Activated CD8-positive, alpha-beta T cell treated with anti-CD3 and anti-CD28 coated beads for 36 hours (primary cell): ENCODE measurements at regions not wholly inside any gene's neighbourhood (a gene's known extent, or its start where the extent isn't known, plus 50 kb on each side); places are given as distances from the start of the nearest gene placed in this dataset.
"Not testable (repeated sequence)": the region's sequence is repeated elsewhere in the genome, so short reads cannot be mapped to it uniquely, and the experiment has no call there.

Source experiments
- ATAC-seq: fragments of 200-7000 bp; cut with Tn5 transposase; one replicate; pipeline ENCODE4 v1.10.0; 2021; ENCODE audit warnings: mild to moderate bottlenecking, moderate library complexity
- CTCF ChIA-PET: fragments of 350-600 bp; sonication (Branson Sonifier 250); formaldehyde crosslinking; loops from one replicate; lab custom pipeline; 2021; ENCODE audit warnings: antibody characterized with exemption; lab: Charles Lee
- POLR2A ChIA-PET: fragments of 350-600 bp; sonication (Branson Sonifier 250); formaldehyde crosslinking; loops from one replicate; lab custom pipeline; 2021; ENCODE audit warnings: antibody characterized with exemption; lab: Charles Lee
- DNase-seq: peaks from one replicate; pipeline ENCODE4 v3.0.0-alpha.2; 2020
- H3K27ac Mint-ChIP-seq: one replicate; pipeline ENCODE4 v1.8.0; 2021; ENCODE audit warnings: mild to moderate bottlenecking, mixed read lengths
- H3K27me3 Mint-ChIP-seq: one replicate; pipeline ENCODE4 v1.8.0; 2021; ENCODE audit warnings: mixed read lengths
- H3K36me3 Mint-ChIP-seq: one replicate; pipeline ENCODE4 v1.8.0; 2021; ENCODE audit warnings: low read depth, mixed read lengths
- H3K4me1 Mint-ChIP-seq: one replicate; pipeline ENCODE4 v1.8.0; 2021; ENCODE audit warnings: low read depth, mixed read lengths
- H3K4me3 Mint-ChIP-seq: one replicate; pipeline ENCODE4 v1.8.0; 2021; ENCODE audit warnings: mild to moderate bottlenecking, moderate library complexity, mixed read lengths
- H3K9me3 Mint-ChIP-seq: one replicate; pipeline ENCODE4 v1.8.0; 2021; ENCODE audit warnings: mixed read lengths
- intact Hi-C: fragments of 100-400 bp; cut with micrococcal nuclease; formaldehyde crosslinking; loops from one replicate; pipeline ENCODE4 v1.10.0; 2022
- TF ChIP-seq, protein P1 (sequence below): fragments of 200-600 bp; IDR thresholded peaks from one replicate; pipeline ENCODE4 v1.8.0; 2022; ENCODE audit warnings: antibody characterized with exemption, mild to moderate bottlenecking

DNA sequence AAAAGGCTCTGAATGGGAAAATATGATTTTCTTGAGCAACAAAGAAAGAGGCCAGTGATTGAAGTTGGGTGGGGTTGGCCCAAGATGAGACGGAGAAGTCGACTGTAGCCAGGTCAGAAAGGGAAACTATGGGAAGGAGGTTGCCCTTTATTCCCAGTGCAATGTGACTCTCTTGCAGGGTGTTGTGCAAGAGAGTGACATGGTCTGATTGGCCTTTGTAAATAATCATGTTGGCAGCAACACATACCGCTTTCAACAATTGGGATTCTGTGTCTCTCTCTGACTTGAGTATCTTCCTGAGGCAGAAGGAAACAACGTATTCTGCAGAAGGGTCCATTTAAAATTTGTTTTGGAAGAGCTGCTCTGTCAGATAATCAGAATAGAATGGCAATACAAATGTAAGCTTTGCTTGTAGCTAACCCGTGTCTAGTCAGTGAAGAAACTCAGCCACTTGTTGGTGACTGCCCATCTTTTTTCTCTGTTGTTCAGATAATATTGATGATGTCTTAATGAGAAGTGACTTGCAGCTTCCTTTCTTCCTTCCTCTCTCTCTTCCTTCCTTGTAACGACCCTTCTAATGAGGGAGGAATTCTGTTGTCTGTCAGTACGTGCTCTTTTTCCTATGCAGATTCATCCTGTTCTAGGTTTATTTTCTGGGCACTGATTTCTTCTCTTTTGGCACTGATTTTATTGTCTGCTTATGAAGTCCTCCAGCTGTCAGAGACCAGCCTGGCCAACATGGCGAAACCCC is 311.0 kb upstream of the FAM98A start:
- ChIA-PET CTCF (no interaction called here), POLR2A (no interaction called here)
- Mint-ChIP-seq H3K4me1 (no peaks in the 10 kb centered on the region), H3K27me3 (no peaks in the 10 kb centered on the region), H3K9me3 (peaks cover 11% of the 10 kb centered on the region), H3K4me3 (no peak overlapping the region), H3K36me3 (no peaks in the 10 kb centered on the region), H3K27ac (no peak overlapping the region)
- intact Hi-C loops, result no loop called here
- TF ChIP-seq, protein P1, sequence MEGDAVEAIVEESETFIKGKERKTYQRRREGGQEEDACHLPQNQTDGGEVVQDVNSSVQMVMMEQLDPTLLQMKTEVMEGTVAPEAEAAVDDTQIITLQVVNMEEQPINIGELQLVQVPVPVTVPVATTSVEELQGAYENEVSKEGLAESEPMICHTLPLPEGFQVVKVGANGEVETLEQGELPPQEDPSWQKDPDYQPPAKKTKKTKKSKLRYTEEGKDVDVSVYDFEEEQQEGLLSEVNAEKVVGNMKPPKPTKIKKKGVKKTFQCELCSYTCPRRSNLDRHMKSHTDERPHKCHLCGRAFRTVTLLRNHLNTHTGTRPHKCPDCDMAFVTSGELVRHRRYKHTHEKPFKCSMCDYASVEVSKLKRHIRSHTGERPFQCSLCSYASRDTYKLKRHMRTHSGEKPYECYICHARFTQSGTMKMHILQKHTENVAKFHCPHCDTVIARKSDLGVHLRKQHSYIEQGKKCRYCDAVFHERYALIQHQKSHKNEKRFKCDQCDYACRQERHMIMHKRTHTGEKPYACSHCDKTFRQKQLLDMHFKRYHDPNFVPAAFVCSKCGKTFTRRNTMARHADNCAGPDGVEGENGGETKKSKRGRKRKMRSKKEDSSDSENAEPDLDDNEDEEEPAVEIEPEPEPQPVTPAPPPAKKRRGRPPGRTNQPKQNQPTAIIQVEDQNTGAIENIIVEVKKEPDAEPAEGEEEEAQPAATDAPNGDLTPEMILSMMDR, result no peak
- no peak for ATAC-seq
- no peak for DNase-seq

DNA sequence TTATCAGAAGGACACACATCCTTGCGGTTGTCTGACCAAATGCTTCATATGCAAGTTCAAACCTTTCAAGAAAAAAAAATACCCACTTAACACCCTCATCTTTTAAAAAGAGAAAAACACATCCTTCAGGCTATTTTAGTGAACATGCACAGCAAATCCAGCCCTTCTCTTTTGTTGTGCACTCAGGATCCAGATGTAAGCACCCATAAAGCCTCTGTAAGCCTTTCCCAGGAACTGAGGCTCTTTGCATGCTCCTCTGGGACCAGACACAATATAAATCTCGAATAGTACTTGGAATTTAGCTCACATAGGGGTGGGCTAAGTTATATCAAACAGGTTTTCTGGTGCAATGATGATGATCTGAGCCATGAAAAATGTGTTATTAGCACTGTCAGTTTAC is 308.8 kb upstream of the FAM98A start:
- ChIA-PET CTCF (no interaction called here), POLR2A (no interaction called here)

DNA sequence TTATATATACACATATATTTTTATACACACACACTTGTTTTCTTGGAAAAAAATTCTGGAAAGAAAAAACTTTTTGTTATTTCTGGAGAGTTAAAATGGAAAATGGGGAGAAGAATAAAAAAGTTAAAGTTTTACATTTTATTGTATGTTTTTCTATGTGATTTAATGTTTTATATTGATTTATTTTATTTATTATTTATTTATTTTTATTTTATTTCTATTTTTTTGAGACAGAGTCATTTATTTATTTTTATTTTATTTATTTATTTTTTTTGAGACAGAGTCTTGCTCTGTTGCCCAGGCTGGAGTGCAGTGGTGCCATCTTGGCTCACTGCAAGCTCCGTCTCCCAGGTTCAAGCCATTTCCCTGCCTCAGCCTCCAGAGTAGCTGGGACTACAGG is 307.0 kb upstream of the FAM98A start:
- H3K27me3 Mint-ChIP-seq, H3K4me1 Mint-ChIP-seq, POLR2A ChIA-PET, CTCF ChIA-PET, H3K27ac Mint-ChIP-seq, ATAC-seq, DNase-seq, H3K9me3 Mint-ChIP-seq, intact Hi-C loops, H3K4me3 Mint-ChIP-seq, H3K36me3 Mint-ChIP-seq: not testable (repeated sequence)

More for the DNA sequence above, 308.8 kb upstream of the FAM98A start:
- no peaks in the 10 kb centered on the region for H3K36me3 Mint-ChIP-seq
- H3K4me3 Mint-ChIP-seq, result no peak overlapping the region
- H3K27me3 Mint-ChIP-seq, result no peaks in the 10 kb centered on the region
- no peaks in the 10 kb centered on the region for H3K4me1 Mint-ChIP-seq
- intact Hi-C loops, result no loop called here
- ATAC-seq (no peak), DNase-seq (no peak)
- no peaks in the 10 kb centered on the region for H3K9me3 Mint-ChIP-seq
- TF ChIP-seq, protein P1, result no peak
- H3K27ac Mint-ChIP-seq, result no peak overlapping the region

DNA sequence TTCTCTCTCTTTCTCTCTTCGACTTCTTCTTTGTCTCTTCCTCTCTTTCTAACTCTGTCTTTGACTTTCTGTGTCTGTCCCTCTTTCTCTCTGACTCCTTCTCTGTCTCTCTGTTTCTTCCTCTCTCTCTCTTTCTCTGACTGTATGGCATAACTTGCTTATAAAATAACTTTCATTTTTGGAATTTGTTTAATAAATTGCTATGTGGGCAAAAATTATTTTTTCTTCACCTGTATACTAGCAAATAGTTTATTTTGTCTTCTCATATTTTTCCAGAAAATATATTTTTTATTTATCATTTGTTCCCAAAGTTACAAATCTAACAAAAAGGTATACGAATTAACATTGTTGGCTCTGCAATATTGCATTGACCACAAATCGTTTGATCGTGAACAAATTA is 305.7 kb upstream of the FAM98A start:
- intact Hi-C loops, result no loop called here
- Mint-ChIP-seq H3K36me3 (no peaks in the 10 kb centered on the region), H3K4me1 (no peaks in the 10 kb centered on the region), H3K4me3 (no peak overlapping the region), H3K27me3 (no peaks in the 10 kb centered on the region), H3K27ac (no peak overlapping the region), H3K9me3 (peaks cover 3% of the 10 kb centered on the region)
- DNase-seq, result no peak
- ChIA-PET POLR2A (no interaction called here), CTCF (no interaction called here)
- ATAC-seq, result no peak
- TF ChIP-seq, protein P1, result no peak

DNA sequence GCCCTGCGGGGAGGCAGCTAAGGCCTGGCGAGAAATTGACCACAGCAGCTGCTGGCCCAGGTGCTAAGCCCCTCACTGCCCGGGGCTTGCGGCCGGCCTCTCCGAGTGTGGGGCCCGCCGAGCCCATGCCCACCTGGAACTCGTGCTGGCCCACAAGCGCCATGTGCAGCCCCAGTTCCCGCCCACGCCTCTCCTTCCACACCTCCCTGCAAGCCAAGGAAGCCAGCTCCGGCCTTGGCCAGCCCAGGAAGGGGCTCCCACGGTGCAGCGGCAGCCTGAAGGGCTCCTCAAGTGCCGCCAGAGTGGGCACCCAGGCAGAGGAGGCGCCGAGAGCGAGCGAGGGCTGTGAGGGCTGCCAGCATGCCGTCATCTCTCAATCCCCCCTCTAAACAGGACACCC is 304.6 kb upstream of the FAM98A start:
- Mint-ChIP-seq H3K36me3 (no peaks in the 10 kb centered on the region), H3K9me3 (peaks cover 4% of the 10 kb centered on the region), H3K27ac (no peak overlapping the region), H3K27me3 (no peaks in the 10 kb centered on the region), H3K4me3 (no peak overlapping the region), H3K4me1 (no peaks in the 10 kb centered on the region)
- TF ChIP-seq, protein P1, result no peak
- CTCF ChIA-PET, result no interaction called here
- ATAC-seq, result no peak
- POLR2A ChIA-PET, result no interaction called here
- no peak for DNase-seq
- intact Hi-C loops, result no loop called here
